GM18907 (cell line): ENCODE measurements at regions not wholly inside any gene's neighbourhood (a gene's known extent, or its start where the extent isn't known, plus 50 kb on each side); places are given as distances from the start of the nearest gene placed in this dataset.

Experiments used
- ATAC-seq: cut with Tn5 transposase; IDR thresholded peaks from one replicate; pipeline ENCODE4 v1.9.1; 2021; ENCODE audit warnings: mild to moderate bottlenecking, moderate library complexity; ENCODE audit not compliant: unreplicated experiment

GRCh38 chr18:45222180-45222579, 393.1 kb upstream of the SLC14A2 start:
- no peak for ATAC-seq

GRCh38 chr18:45227001-45227742, 388.1 kb upstream of the SLC14A2 start:
- no peak for ATAC-seq

GRCh38 chr18:45228796-45229388, 386.4 kb upstream of the SLC14A2 start:
- ATAC-seq, result no peak

GRCh38 chr18:45231617-45232016, 383.7 kb upstream of the SLC14A2 start:
- ATAC-seq, result no peak

- no peak for ATAC-seq
These were observed 383.2 kb upstream of the SLC14A2 start for GRCh38 chr18:45232061-45232460.

GRCh38 chr18:45236676-45237075, 378.6 kb upstream of the SLC14A2 start:
- no peak for ATAC-seq

- no peak for ATAC-seq
These were observed 377.8 kb upstream of the SLC14A2 start for GRCh38 chr18:45237343-45238098.

- ATAC-seq, result no peak
These were observed 374.0 kb upstream of the SLC14A2 start for GRCh38 chr18:45241271-45241670.

GRCh38 chr18:45241982-45242565, 373.2 kb upstream of the SLC14A2 start:
- no peak for ATAC-seq

- no peak for ATAC-seq
These were observed 371.8 kb upstream of the SLC14A2 start for GRCh38 chr18:45243340-45244110.

- ATAC-seq, result no peak
These were observed 370.2 kb upstream of the SLC14A2 start for GRCh38 chr18:45245091-45245511.

GRCh38 chr18:45248240-45248903, 366.9 kb upstream of the SLC14A2 start:
- ATAC-seq, result no peak

GRCh38 chr18:45249246-45249661, 366.0 kb upstream of the SLC14A2 start:
- ATAC-seq, result no peak

- ATAC-seq, result no peak
These were observed 364.8 kb upstream of the SLC14A2 start for GRCh38 chr18:45250479-45250878.

- ATAC-seq, result no peak
These were observed 364.0 kb upstream of the SLC14A2 start for GRCh38 chr18:45251236-45251635.

- ATAC-seq, result no peak
These were observed 362.8 kb upstream of the SLC14A2 start for GRCh38 chr18:45252474-45252873.

- no peak for ATAC-seq
These were observed 362.2 kb upstream of the SLC14A2 start for GRCh38 chr18:45253056-45253565.

- ATAC-seq, result no peak
These were observed 361.1 kb upstream of the SLC14A2 start for GRCh38 chr18:45253973-45254708.

GRCh38 chr18:45254709-45255082, 360.6 kb upstream of the SLC14A2 start:
- no peak for ATAC-seq
